IMR-90 (cell line): ENCODE measurements at regions not wholly inside any gene's neighbourhood (a gene's known extent, or its start where the extent isn't known, plus 50 kb on each side); places are given as distances from the start of the nearest gene placed in this dataset.

Experiments
- CTCF ChIP-seq: conservative IDR thresholded peaks from 2 replicates; pipeline ENCODE4 v1.5.1; 2012; ENCODE audit warnings: mild to moderate bottlenecking, low read depth, low read length, improper control_type of control experiment
- RAD21 ChIP-seq: IDR thresholded peaks from 2 replicates; pipeline ENCODE4 v1.6.1; 2012; ENCODE audit warnings: low read length, improper control_type of control experiment

- TF ChIP-seq CTCF (no peak), RAD21 (no peak)
These were observed 1502.1 kb upstream of the ADGRL3 start for GRCh38 chr4:59698041-59698440.
